HG02571 (cell line): ENCODE measurements at regions not wholly inside any gene's neighbourhood (a gene's known extent, or its start where the extent isn't known, plus 50 kb on each side); places are given as distances from the start of the nearest gene placed in this dataset.

Experiments
- ATAC-seq: cut with Tn5 transposase; IDR thresholded peaks from one replicate; pipeline ENCODE4 v1.9.1; 2021; ENCODE audit warnings: mild to moderate bottlenecking, moderate library complexity; ENCODE audit not compliant: unreplicated experiment

DNA sequence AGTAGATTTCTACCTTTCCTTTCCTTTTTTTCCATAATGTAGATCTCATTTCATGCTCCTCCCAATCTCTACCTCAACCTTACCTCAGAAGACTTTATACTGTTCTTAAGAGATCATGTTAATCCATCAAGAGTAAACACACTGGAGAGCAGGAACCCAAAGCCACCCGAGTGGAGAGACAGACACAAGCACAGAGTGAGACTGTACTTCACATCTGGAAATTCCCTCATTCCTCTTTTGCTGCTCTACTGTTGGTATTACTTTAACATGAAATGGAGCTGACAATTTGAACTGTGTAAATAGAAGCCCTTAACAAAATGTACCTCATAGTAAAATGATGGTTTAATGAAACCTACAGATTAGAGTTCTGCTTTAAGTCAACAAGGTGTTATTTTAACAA is 105.7 kb upstream of the RASGEF1B start:
- ATAC-seq, result no peak

- no peak for ATAC-seq
These were observed 103.3 kb upstream of the RASGEF1B start for GRCh38 chr4:81574991-81575390.

DNA sequence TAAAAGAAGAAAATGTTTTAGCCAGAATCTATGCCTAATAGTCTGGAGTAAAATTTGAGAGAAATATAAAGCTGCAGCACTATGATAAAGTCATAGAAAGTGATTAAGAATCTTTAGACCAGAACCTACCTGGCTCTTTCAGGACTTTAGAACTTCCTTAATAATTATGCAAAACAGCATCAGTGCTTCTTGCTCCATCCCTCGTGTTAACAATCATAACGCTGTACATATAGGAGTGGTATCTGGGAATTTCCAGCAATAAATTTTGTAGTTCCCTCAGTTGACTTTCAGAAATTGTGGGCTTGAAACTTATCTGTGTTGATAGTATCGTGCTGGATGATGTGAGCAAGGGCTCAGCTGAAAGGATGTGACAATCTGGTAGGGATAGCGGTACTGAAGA is 102.1 kb upstream of the RASGEF1B start:
- no peak for ATAC-seq

GRCh38 chr4:81572402-81572801 is 100.7 kb upstream of the RASGEF1B start:
- no peak for ATAC-seq

- no peak for ATAC-seq
These were observed 99.4 kb upstream of the RASGEF1B start for GRCh38 chr4:81571105-81571504.

DNA sequence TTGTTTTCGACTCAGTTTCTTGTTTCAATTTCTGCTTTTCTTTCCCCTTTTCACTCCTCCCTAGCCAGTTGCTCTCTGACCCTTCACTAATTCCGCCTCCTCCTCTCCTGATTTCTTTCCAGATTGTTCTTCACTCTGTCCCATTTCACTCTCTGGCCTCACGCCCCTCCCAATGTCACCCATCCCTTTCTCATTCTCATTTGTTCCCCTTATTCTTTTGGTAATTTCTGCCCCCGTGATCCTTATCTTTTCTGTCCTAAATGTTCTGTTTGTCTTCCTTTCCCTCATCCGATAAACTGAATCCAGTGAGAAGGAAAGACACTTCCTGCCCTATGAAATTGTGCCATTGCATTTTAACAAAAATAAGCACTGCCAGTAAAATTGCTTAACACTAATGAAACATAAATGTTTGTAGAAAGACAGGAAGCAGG is 94.5 kb upstream of the RASGEF1B start:
- no peak for ATAC-seq

DNA sequence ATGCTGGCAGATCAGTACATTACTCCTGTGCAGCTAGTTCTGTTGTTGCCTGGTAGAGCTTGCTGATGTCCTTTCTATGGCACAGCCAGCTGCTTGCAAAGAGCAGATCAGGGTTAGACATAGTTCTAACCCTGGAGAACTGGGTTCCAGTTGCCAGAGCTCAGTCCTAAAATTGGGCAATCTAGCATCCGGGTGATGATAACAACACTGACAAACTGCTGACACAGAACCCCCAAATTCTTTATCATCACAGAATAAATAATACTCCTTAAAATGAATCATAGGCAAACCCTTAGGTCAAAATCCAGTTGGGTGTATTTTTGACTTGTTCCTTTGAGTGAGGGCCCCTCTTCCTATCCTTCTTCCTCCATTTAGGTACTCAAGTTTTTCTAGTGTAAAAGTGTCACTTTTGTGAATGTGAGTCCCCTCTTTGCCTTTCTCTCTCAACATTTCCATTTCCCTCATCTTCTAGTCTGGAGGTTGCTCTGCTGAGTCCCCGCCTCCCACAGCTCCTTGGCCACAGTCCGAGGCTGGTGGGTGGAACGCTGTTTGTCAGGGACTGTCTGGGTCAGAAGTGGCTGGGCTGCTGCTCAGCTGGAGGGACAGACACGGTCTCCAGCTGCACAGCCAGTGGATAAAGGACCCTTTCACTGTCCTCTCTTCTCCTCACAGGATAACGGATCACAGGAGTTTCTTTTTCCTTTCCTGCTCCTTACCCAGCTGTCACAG is 93.6 kb upstream of the RASGEF1B start:
- ATAC-seq, result peak; percentile 33

DNA sequence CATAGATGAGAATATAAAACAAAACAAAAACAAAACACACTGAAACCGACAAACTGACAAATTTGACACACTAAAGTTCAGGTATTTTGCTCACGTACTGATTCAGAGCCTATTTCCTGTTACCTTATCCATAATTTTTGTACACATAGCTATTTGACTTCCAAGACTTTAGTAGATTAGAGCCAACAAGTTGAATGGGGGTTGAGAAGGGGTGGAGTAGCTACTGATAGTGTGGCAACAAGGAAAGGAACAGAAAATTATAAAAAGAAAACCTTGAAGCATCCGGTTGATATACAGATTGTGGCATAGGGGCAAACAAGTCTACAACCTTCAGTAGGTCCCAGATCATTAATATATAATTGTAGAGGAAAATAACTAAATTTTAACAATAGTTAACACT is 92.3 kb upstream of the RASGEF1B start:
- ATAC-seq, result no peak

- ATAC-seq, result peak; percentile 85
These were observed 90.4 kb upstream of the RASGEF1B start for GRCh38 chr4:81562093-81562492.

DNA sequence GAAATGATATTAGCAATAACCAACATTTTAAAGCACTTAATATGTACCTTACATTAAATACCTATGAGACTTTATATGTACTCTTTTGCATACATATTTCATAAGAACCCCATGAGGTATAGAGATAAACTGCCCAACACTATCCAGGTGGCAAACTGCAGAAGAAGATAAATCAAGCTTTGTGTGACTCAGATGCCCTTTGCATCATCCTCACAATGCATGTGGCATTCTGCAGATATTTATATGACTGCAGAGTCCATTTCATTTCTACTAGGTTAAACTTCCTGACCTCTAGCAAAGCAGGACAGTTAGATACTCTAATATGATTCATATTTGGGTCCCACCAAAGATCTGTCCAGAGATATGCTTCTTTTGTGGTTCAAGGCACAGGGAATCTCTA is 85.6 kb upstream of the RASGEF1B start:
- no peak for ATAC-seq

DNA sequence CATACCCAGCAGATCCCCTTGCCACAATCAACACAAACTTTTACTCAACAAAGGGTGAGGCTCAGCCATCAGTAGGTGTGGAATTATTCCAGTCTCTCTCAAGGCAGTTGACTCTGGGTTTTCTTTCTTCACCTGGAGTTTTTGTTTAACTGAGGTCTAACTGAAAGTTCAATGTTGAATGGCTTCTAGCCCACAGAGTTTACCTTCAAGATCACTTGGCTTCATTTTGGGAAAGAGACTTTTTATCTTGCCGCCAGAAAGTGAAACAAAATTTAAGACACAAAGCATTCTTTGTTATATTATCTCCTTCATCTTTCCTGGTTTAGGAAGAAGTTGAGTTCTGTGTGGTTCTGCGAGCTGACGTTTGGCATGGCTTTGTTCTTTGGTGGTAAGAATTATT is 83.8 kb upstream of the RASGEF1B start:
- ATAC-seq, result no peak

GRCh38 chr4:81552086-81552485 is 80.4 kb upstream of the RASGEF1B start:
- ATAC-seq, result no peak

DNA sequence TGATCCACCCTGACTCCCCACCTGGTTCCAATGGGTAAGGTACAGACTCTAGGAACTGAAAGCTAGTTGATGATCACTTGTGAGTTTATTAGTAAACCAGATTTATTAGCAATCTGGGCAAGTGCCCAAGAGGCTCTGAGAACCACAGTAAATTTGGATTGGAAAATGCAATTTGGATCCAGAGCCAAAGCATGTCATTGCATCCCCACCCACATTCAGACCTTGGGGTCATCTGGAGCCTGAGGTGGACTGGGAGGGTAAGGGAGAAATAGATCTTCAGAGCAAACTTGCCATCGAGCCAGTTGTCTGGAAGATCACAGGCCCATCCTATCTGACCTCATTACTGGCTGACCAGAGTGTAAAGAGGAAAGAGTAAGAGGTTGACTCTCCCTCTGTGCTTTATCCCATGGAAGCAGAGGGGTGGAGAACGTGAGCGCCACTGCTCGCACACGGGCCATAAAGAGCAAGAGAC is 78.7 kb upstream of the RASGEF1B start:
- ATAC-seq, result no peak

GRCh38 chr4:81549984-81550383 is 78.3 kb upstream of the RASGEF1B start:
- ATAC-seq, result no peak

GRCh38 chr4:81546777-81547176 is 75.1 kb upstream of the RASGEF1B start:
- no peak for ATAC-seq

- no peak for ATAC-seq
These were observed 69.6 kb upstream of the RASGEF1B start for GRCh38 chr4:81541161-81541945.

DNA sequence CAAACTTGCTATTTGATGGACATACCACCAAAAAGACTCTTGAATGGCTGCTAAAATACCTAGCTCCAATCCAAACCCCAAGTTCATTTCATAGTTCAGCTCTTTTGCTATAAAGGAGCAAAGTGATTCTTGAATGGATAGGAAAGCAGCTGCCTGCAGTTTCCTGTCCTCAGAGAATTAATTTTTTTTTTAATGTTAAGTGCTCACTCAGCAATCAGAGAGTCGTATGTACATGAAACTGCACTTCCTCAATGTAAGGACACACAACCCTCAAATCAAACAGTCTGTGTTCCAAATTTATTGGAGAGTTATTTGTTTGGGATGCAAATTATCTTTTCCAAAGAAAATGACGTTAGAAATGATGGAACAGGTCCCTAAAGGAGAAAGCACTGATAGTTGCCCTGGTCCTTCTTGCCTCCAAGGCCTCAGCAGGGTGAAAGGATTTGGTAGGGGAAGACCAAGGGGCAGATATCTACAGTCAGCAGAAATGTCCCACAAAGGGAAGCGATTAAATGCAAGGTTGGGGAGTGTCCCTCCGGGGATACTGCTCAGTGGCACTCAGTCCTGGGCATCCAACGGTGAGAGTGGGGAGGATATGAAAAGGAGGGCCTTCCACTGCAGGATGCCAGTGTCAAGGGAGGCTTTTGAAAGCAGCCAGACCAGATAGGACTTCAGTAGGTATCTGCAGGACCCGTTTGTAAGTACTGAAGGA is 67.2 kb upstream of the RASGEF1B start:
- no peak for ATAC-seq

- no peak for ATAC-seq
These were observed 59.7 kb upstream of the RASGEF1B start for GRCh38 chr4:81531410-81531809.

GRCh38 chr4:81528979-81529378 is 57.3 kb upstream of the RASGEF1B start:
- no peak for ATAC-seq

GRCh38 chr4:81528200-81528599 is 56.5 kb upstream of the RASGEF1B start:
- ATAC-seq, result no peak

DNA sequence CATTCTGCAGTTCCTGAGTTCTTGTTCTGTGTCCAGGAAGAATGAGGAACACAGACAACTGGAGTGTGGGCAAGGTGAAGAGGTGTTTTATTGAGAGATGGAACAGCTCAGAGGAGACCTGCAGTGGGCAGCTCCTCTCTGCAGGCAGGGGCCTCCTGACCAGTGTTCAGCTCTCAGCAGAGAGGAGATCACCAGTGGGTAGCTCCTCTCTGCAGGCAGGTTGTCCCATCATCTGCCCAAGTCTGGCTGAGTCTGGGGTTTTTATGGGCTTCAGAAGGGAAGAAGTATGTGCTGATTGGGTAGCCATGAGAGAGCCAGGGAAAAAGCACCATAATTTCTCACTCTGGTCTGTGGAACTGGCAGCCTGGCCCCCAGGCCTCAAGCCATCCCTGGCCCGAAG is 56.0 kb upstream of the RASGEF1B start:
- no peak for ATAC-seq

DNA sequence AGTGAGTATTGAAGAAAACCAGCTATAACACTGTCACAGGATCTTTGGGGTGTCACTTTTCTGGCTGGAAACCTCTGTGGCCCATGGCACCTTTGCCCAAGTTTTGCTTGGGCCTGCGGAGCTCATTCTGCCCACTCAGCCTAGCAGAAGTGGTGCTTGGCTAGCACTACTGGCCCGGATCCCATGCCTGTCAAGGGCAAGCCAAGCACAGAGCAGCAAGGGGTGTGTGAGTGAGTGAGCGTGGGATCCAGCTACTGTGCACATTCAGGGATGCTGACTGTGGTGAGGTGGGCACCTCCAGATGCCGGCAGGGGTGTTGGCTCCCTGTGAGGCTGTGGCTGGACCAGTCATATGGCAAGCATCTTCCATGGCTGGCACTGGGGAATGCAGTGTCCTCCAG is 55.4 kb upstream of the RASGEF1B start:
- ATAC-seq, result no peak
